ENCODE measurements at regions not wholly inside any gene's neighbourhood (a gene's known extent, or its start where the extent isn't known, plus 50 kb on each side); places are given as distances from the start of the nearest gene placed in this dataset.

DNA sequence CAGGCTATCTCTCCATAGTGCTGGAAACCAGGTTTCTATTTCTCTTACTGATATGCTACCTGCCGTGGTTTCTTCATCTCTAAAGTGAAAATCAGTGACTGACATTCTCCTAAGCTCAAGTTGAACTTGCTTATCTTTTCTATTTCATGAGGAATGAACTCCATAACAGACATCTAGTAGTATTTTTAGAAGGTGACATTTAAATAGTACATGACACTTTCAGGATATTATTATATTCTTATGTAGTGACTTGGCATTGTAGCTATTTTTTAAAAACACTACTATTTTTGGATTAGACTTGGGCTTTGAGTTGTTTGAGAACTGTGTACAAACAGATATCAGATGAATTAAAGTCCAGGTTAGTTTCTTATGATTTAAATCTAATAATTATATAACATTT is 1381.8 kb downstream of the DSC3 start:
- no peak for TF ChIP-seq POLR2A (IDR thresholded peaks at IDR 0.05)
- TF ChIP-seq, protein P1, sequence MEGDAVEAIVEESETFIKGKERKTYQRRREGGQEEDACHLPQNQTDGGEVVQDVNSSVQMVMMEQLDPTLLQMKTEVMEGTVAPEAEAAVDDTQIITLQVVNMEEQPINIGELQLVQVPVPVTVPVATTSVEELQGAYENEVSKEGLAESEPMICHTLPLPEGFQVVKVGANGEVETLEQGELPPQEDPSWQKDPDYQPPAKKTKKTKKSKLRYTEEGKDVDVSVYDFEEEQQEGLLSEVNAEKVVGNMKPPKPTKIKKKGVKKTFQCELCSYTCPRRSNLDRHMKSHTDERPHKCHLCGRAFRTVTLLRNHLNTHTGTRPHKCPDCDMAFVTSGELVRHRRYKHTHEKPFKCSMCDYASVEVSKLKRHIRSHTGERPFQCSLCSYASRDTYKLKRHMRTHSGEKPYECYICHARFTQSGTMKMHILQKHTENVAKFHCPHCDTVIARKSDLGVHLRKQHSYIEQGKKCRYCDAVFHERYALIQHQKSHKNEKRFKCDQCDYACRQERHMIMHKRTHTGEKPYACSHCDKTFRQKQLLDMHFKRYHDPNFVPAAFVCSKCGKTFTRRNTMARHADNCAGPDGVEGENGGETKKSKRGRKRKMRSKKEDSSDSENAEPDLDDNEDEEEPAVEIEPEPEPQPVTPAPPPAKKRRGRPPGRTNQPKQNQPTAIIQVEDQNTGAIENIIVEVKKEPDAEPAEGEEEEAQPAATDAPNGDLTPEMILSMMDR (IDR thresholded peaks at IDR 0.05): no peak
- DNase-seq (no peak), ATAC-seq (no peak)
- no peak overlapping the region for H3K4me3 ChIP-seq
- 64% methylated on average over 1 of the region's 1 CpG for WGBS (ENCODE audit: insufficient coverage, low coverage, low lambda C conversion rate, missing lambda C conversion rate)
- H3K9me3 ChIP-seq: no peaks in the 10 kb centered on the region
- no peak overlapping the region for H3K27ac ChIP-seq
- intact Hi-C loops (cut with DNase I): no loop called here
- H3K27me3 ChIP-seq: no peaks in the 10 kb centered on the region
- no peaks in the 10 kb centered on the region for H3K4me1 ChIP-seq
- H3K36me3 ChIP-seq: no peaks in the 10 kb centered on the region

DNA sequence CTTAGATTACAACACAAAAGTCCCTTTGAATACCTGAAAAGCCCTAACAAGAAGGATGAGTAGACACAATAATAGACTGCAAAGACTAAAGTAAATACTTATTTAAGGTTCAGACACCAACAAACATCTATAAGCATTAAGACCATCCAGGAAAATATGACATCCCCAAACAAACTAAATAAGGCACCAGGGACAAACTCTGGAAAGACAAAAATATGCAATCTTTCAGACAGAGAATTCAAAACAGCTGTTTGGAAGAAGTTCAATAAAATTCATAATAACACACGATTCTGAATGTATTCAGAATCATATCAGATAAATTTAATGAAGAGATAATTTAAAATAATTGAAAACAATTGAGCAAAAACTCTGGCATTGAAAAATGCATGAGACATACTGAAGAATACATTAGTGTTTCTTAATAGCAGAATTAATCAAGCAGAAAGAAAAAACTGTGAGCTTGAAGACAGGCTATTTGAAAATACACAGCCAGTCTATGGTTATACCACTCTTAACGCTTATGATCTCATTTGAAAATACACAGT is 1388.8 kb downstream of the DSC3 start:
- no peak for ATAC-seq
- intact Hi-C loops (cut with DNase I): no loop called here
- no peaks in the 10 kb centered on the region for H3K9me3 ChIP-seq
- H3K27me3 ChIP-seq: no peaks in the 10 kb centered on the region
- H3K4me1 ChIP-seq: no peaks in the 10 kb centered on the region
- TF ChIP-seq, protein P1 (IDR thresholded peaks at IDR 0.05): no peak
- no peak for TF ChIP-seq POLR2A (IDR thresholded peaks at IDR 0.05)
- no peaks in the 10 kb centered on the region for H3K36me3 ChIP-seq
- no peak overlapping the region for H3K4me3 ChIP-seq
- no peak for DNase-seq
- H3K27ac ChIP-seq: no peak overlapping the region
- 48% methylated on average over 2 of the region's 2 CpGs for WGBS (ENCODE audit: insufficient coverage, low coverage, low lambda C conversion rate, missing lambda C conversion rate)

DNA sequence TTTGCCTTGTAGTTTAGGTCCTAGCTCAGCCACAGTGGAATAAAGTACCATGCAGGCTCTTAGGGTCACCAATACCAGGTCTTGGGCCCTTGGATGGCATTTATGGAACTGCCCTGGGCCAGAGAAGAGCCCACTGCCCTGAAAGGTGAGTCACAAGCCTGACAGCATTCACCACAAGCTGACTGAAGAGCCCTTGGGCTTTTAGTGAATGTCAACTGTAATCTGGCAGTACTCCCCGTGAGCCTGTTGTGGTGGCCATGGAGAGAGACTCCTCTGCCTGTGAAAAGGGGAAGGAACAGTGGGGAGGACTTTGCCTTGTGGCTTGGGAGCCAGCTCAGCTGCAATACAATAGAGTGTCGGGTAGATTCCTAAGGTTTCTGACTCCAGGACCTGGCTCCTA is 1389.7 kb downstream of the DSC3 start:
- no peaks in the 10 kb centered on the region for H3K4me1 ChIP-seq
- H3K4me3 ChIP-seq: no peak overlapping the region
- no peak for DNase-seq
- no peak overlapping the region for H3K27ac ChIP-seq
- WGBS (ENCODE audit: insufficient coverage, low coverage, low lambda C conversion rate, missing lambda C conversion rate): no CpG with 5 or more reads among the region's 2 CpGs
- H3K36me3 ChIP-seq: no peaks in the 10 kb centered on the region
- intact Hi-C loops (cut with DNase I): no loop called here
- TF ChIP-seq, protein P1 (IDR thresholded peaks at IDR 0.05): no peak
- no peak for TF ChIP-seq POLR2A (IDR thresholded peaks at IDR 0.05)
- no peaks in the 10 kb centered on the region for H3K27me3 ChIP-seq
- no peak for ATAC-seq
- no peaks in the 10 kb centered on the region for H3K9me3 ChIP-seq

DNA sequence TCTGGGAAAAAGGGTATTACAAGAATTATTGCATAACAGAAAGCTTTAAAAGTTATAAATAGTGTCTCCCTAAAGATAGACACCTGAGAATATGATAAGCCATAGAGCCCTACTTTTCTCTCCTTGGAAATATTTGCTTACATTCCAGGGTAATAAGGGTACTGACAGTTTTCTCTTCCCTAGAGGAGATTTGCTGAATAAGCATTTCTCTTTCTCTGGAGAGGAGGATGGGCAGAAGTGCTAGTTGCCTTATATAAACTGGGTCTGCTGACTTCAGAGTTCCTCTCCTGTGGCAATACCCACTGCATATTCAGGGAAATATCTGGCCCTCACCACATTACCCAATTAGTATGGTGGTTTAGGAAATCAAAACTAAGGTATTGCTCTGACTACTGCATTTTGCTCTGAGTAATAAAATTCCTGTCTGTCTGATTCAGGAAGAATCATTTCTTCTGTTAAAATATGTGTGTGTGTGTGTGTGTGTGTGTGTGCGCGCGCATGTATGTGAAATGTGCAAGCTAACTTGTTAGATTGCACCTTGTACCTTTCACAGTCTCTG is 1391.3 kb downstream of the DSC3 start:
- TF ChIP-seq, protein P1 (IDR thresholded peaks at IDR 0.05): no peak
- no peak for TF ChIP-seq POLR2A (IDR thresholded peaks at IDR 0.05)

More for the DNA sequence above, 1391.3 kb downstream of the DSC3 start:
- H3K27me3 ChIP-seq: no peaks in the 10 kb centered on the region
- H3K27ac ChIP-seq: no peak overlapping the region
- no peaks in the 10 kb centered on the region for H3K36me3 ChIP-seq
- no peak overlapping the region for H3K4me3 ChIP-seq
- DNase-seq (no peak), ATAC-seq (no peak)
- intact Hi-C loops (cut with DNase I): no loop called here
- 86% methylated on average over 3 of the region's 3 CpGs for WGBS (ENCODE audit: insufficient coverage, low coverage, low lambda C conversion rate, missing lambda C conversion rate)
- H3K9me3 ChIP-seq: no peaks in the 10 kb centered on the region
- H3K4me1 ChIP-seq: peaks cover 0 to 7% (median 0%) of the 10 kb centered on the region in 4 donors
